A549 (cell line): ENCODE measurements at regions not wholly inside any gene's neighbourhood (a gene's known extent, or its start where the extent isn't known, plus 50 kb on each side); places are given as distances from the start of the nearest gene placed in this dataset.

ENCODE experiments used
- ATAC-seq, 2 experiments: fragments of 200-7000 bp in 1 of 2; fragments of >200 bp in 1 of 2; cut with Nextera tagmentation in 1 of 2; cut with Tn5 transposase in 1 of 2; 3 replicates each; pipeline versions ENCODE4 v1.8.0 to v1.9.1; 2018 to 2020; ENCODE audit warnings: mild to moderate bottlenecking in 1 of 2, moderate library complexity in 1 of 2
- CTCF ChIA-PET: fragments of 300-600 bp; sonication (Branson Sonifier 250); formaldehyde crosslinking; extraction: SDS; loops from one replicate; lab custom pipeline; 2021; ENCODE audit warnings: antibody characterized with exemption, inconsistent platforms; lab: Yijun Ruan, JAX
- POLR2A ChIA-PET: fragments of 350-600 bp; formaldehyde crosslinking; extraction: SDS; loops from one replicate; lab custom pipeline; 2021; ENCODE audit warnings: antibody characterized with exemption, inconsistent platforms; lab: Yijun Ruan, JAX
- DNase-seq, 2 experiments: peaks; one replicate each; pipeline versions ENCODE4 v3.0.0 to v3.0.0-alpha.2; 2011 to 2016; ENCODE audit warnings: low read depth in 1 of 2, low spot score in 1 of 2
- FAIRE-seq: peaks from 2 replicates; lab custom pipeline; 2011; peaks lifted over from hg19 to GRCh38; lab: Jason Lieb, UNC
- H3K27ac ChIP-seq, 2 experiments: fragments of >200 bp; sonication (Bioruptor Twin); formaldehyde crosslinking; 3 replicates each; pipeline ENCODE4 v1.5.1; 2016 to 2017
- H3K4me1 ChIP-seq: fragments of >200 bp; sonication (Bioruptor Twin); formaldehyde crosslinking; 3 replicates; pipeline ENCODE4 v1.6.1; 2016
- H3K4me2 ChIP-seq: fragments of >200 bp; sonication (Bioruptor Twin); formaldehyde crosslinking; 3 replicates; pipeline ENCODE4 v1.6.1; 2016
- H3K4me3 ChIP-seq: fragments of >200 bp; sonication (Bioruptor Twin); formaldehyde crosslinking; 3 replicates; pipeline ENCODE4 v1.5.1; 2016
- H3K9me3 ChIP-seq: fragments of >200 bp; sonication (Bioruptor Twin); formaldehyde crosslinking; 3 replicates; pipeline ENCODE4 v1.6.1; 2016
- BCL3 ChIP-seq: fragments of >200 bp; sonication (Bioruptor Twin); formaldehyde crosslinking; IDR thresholded peaks from 3 replicates; pipeline ENCODE4 v1.6.1; 2016
- CHD4 ChIP-seq: fragments of 200-600 bp; sonication (generic); IDR thresholded peaks from 2 replicates; pipeline ENCODE4 v1.6.1; 2016; ENCODE audit warnings: antibody characterized with exemption, mild to moderate bottlenecking, borderline replicate concordance
- ELK1 ChIP-seq: fragments of 150-350 bp; IDR thresholded peaks from 2 replicates; pipeline ENCODE4 v1.6.1; 2014; ENCODE audit warnings: low read depth, mild to moderate bottlenecking, low read length
- EP300 ChIP-seq, 2 experiments: fragments of >200 bp; sonication (Bioruptor Twin); formaldehyde crosslinking; IDR thresholded peaks; 2 replicates in 1 of 2; 3 replicates in 1 of 2; pipeline ENCODE4 v1.6.1; 2016 to 2017
- GATA3 ChIP-seq: IDR thresholded peaks from 2 replicates; pipeline ENCODE4 v1.6.1; 2012; ENCODE audit warnings: borderline replicate concordance
- HOXA7 ChIP-seq: fragments of 250-450 bp; sonication (Bioruptor Pico); IDR thresholded peaks from 2 replicates; pipeline ENCODE4 v1.5.0; 2020; ENCODE audit warnings: mild to moderate bottlenecking, moderate library complexity
- HOXB5 ChIP-seq: fragments of 250-450 bp; sonication (Bioruptor Pico); IDR thresholded peaks from 2 replicates; pipeline ENCODE4 v1.5.0; 2020; ENCODE audit warnings: mild to moderate bottlenecking, moderate library complexity
- JUN ChIP-seq, 2 experiments: fragments of >200 bp; sonication (Bioruptor Twin); formaldehyde crosslinking; IDR thresholded peaks; 2 replicates in 1 of 2; 3 replicates in 1 of 2; pipeline ENCODE4 v1.6.1; 2016 to 2017
- KDM1A ChIP-seq: fragments of 200-600 bp; sonication (generic); IDR thresholded peaks from 2 replicates; pipeline ENCODE4 v1.6.1; 2016; ENCODE audit warnings: low read depth, mild to moderate bottlenecking
- KDM5A ChIP-seq: fragments of 200-600 bp; sonication (generic); IDR thresholded peaks from 2 replicates; pipeline ENCODE4 v1.6.1; 2016; ENCODE audit warnings: antibody characterized with exemption, mild to moderate bottlenecking
- NPAS2 ChIP-seq: fragments of 250-450 bp; sonication (Bioruptor Pico); IDR thresholded peaks from 2 replicates; pipeline ENCODE4 v1.8.0; 2022; ENCODE audit warnings: mild to moderate bottlenecking, moderate library complexity, borderline replicate concordance
- PBX3 ChIP-seq: IDR thresholded peaks from 2 replicates; pipeline ENCODE4 v1.6.1; 2012
- POLR2AphosphoS2 ChIP-seq: conservative IDR thresholded peaks from 2 replicates; pipeline ENCODE4 v1.6.1; 2012; ENCODE audit warnings: low read length, improper control_type of control experiment, inconsistent platforms
- RAD21 ChIP-seq, 2 experiments: fragments of >200 bp in 1 of 2; sonication (Bioruptor Twin) in 1 of 2; formaldehyde crosslinking in 1 of 2; IDR thresholded peaks in 1 of 2; conservative IDR thresholded peaks in 1 of 2; 2 replicates in 1 of 2; 3 replicates in 1 of 2; pipeline ENCODE4 v1.6.1; 2012 to 2018; ENCODE audit warnings: inconsistent platforms in 1 of 2
- RCOR1 ChIP-seq: fragments of 150-350 bp; IDR thresholded peaks from 2 replicates; pipeline ENCODE4 v1.6.1; 2014; ENCODE audit warnings: antibody characterized with exemption, low read length, low read depth
- REST ChIP-seq: fragments of 200-600 bp; sonication (generic); IDR thresholded peaks from 2 replicates; pipeline ENCODE4 v1.6.1; 2016; ENCODE audit warnings: antibody characterized with exemption, mild to moderate bottlenecking, moderate library complexity
- RFX5 ChIP-seq: fragments of 450-650 bp; IDR thresholded peaks from 2 replicates; pipeline ENCODE4 v1.7.1; 2014; ENCODE audit warnings: antibody characterized with exemption, mild to moderate bottlenecking, moderate library complexity
- SMC3 ChIP-seq: fragments of >200 bp; sonication (Bioruptor Twin); formaldehyde crosslinking; IDR thresholded peaks from 3 replicates; pipeline ENCODE4 v1.6.1; 2018; ENCODE audit warnings: inconsistent platforms
- TP53 ChIP-seq: fragments of 250-450 bp; sonication (Bioruptor Pico); IDR thresholded peaks from 2 replicates; pipeline ENCODE4 v1.5.0; 2021; ENCODE audit warnings: mild to moderate bottlenecking, moderate library complexity
- ZC3H11A ChIP-seq: fragments of 450-650 bp; IDR thresholded peaks from 2 replicates; pipeline ENCODE4 v1.6.1; 2014; ENCODE audit warnings: antibody characterized with exemption, mild to moderate bottlenecking
- ZFP36 ChIP-seq: fragments of 450-650 bp; IDR thresholded peaks from 2 replicates; pipeline ENCODE4 v1.6.1; 2014; ENCODE audit warnings: borderline replicate concordance; ENCODE audit not compliant: partially characterized antibody
- WGBS: methylation state at CpG from one replicate; pipeline ENCODE4 v1.1.6; 2017; ENCODE audit errors: missing lambda C conversion rate; 5-methylcytosine and 5-hydroxymethylcytosine counted together

- TF ChIP-seq BCL3: no peak
These were observed 109.5 kb upstream of the PIK3C3 start (continued) for GRCh38 chr18:41845563-41845962.

- TF ChIP-seq SMC3 (no peak), GATA3 (no peak), POLR2AphosphoS2 (no peak), JUN (IDR thresholded peaks at IDR 0.05) (no peak), ELK1 (no peak), CHD4 (no peak), ZFP36 (no peak), RFX5 (no peak), EP300 (IDR thresholded peaks at IDR 0.05) (no peak), RCOR1 (no peak)
- FAIRE-seq (no peak), DNase-seq (no peak), ATAC-seq (no peak)
- CTCF ChIA-PET: no interaction called here
- Histone ChIP-seq H3K9me3 (no peaks in the 10 kb centered on the region), H3K4me2 (no peak overlapping the region), H3K27ac (no peak overlapping the region), H3K4me3 (no peak overlapping the region), H3K4me1 (no peaks in the 10 kb centered on the region)
- WGBS: 8% methylated on average over 3 of the region's 3 CpGs
- POLR2A ChIA-PET: no interaction called here
These were observed 112.1 kb upstream of the PIK3C3 start for GRCh38 chr18:41842886-41843285.

- H3K4me3 ChIP-seq: no peak overlapping the region
- no peaks in the 10 kb centered on the region for H3K4me1 ChIP-seq
- ChIA-PET CTCF (no interaction called here), POLR2A (no interaction called here)
- no peak overlapping the region for H3K4me2 ChIP-seq
- FAIRE-seq (no peak), DNase-seq (no peak)
- TF ChIP-seq REST (no peak), HOXB5 (CRISPR knock-in tag) (no peak), TP53 (CRISPR knock-in tag) (no peak), EP300 (IDR thresholded peaks at IDR 0.05) (no peak), RAD21 (conservative IDR thresholded peaks at IDR 0.05 in 1 of 2, IDR thresholded peaks at IDR 0.05 in 1 of 2) (no peak), KDM1A (no peak), ZC3H11A (no peak), POLR2AphosphoS2 (no peak), ZFP36 (no peak), NPAS2 (CRISPR knock-in tag) (no peak), PBX3 (no peak), RFX5 (no peak), KDM5A (no peak), HOXA7 (CRISPR knock-in tag) (no peak)
- TF ChIP-seq, all 56 proteins: peak for 0
- Histone ChIP-seq H3K27ac (no peak overlapping the region), H3K9me3 (no peaks in the 10 kb centered on the region)
- 5% methylated on average over 10 of the region's 10 CpGs for WGBS
- ATAC-seq: no peak
These were observed 125.2 kb upstream of the PIK3C3 start for GRCh38 chr18:41829647-41830516.
